GM12875 (cell line): ENCODE measurements at regions not wholly inside any gene's neighbourhood (a gene's known extent, or its start where the extent isn't known, plus 50 kb on each side); places are given as distances from the start of the nearest gene placed in this dataset.

Source experiments
- H3K4me3 ChIP-seq: one replicate; pipeline ENCODE4 v1.5.1; 2011; ENCODE audit warnings: low read depth, low read length, control low read depth
- CTCF ChIP-seq: IDR thresholded peaks from 2 replicates; pipeline ENCODE4 v1.5.1; 2011; ENCODE audit warnings: low read depth, mild to moderate bottlenecking, control low read depth, inconsistent platforms, low read length, moderate library complexity, borderline replicate concordance; ENCODE audit not compliant: insufficient read depth

DNA sequence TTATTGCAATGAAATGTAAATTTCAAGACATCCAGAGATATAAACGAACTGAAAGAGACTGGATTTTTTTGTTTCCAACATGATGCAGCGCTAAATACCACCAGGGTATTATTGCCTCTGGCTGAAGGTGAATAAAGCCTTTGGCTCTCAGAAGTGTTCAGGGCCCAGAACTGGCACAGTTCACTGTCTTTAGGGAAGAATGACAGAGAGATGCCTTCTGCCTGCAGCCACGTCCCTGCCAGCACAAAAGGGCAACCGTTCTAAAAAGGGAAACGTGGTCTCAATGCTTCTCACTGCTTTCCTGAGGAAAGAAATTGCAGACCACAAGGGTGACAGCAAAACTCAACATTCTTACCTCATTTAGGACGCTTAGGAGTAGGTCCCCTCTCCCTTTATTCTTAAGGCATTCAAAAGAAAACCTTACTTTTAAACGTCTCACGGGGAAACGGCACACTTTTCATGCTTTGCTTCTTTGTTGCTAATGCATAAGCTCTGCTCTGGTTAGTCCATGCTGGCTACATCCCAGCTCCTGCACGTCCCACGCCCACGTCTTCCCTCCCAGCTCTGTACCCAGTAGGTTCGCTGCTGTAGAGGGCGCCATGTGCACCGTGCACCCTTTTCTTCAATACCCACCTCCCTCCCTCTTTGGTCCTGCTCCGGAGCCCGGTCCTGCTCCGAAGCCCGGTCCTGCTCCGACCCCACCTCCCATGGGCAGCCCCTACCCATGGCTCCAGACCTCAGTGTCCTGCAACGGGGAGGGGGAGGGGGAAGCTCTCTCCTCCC, 171.0 kb downstream of the HRH4 start:
- no peak overlapping the region for H3K4me3 ChIP-seq

DNA sequence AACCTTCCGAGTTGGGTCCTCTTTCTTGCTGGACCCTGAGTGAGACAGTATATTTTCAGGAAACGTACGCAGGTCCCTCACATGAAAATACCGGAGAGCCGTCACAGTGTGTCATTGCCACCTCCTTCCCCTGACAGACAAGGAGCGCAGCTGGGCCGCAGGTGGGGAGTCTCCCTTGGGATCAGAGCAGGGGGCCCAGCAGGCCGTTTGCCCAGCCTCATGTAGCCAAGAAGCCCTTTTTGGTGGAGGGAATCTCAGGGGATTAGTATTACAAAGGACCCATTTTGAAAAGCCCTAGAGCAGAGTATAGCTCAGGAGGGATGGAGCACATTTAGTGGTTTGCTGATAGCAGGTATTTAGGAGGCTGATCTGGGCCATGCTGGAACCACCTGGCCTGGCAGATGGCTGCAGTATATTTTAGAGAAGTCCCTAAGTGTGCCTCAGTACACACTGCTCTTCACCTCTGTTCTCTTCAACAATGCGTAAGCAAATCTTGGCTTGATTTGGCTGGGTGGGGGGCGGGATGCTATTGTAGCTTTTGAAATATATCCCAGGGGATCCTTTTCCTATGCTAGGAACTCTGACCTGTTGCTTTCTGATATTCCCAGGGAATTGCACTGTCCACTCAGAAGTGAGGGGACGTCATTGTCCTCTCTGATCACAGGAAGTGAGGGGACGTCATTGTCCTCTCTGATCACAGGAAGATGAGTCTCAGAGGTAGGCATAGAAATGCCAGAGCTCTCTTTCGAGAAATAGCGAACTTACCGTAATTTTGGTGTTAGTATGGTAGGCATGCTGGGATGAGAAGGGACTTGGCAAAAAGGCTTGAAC, 171.9 kb downstream of the HRH4 start:
- TF ChIP-seq CTCF, result no peak
- H3K4me3 ChIP-seq, result no peak overlapping the region

More for the DNA sequence above, 171.0 kb downstream of the HRH4 start:
- no peak for TF ChIP-seq CTCF

- H3K4me3 ChIP-seq, result no peak overlapping the region
- TF ChIP-seq CTCF, result no peak
Measured at GRCh38 chr18:24633121-24633520, 172.7 kb downstream of the HRH4 start.

DNA sequence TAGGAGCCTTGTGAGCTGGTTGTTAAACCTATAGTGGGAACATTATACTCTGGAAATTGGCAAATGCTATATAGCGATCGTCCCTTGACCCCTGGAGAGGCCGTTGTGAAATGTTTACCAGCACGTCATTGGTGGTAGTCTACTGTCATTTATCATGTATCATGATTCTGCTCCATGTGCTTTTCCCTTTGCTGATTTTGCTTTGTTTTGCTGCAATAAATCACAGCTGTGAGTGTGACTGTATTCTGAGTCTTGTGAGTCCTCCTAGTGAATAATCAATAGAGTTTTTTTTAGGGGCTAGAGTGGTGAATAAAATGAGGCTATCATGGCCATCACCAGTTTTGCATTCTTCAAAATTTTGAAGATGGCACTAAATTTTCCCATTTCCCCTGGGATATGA, 189.1 kb downstream of the HRH4 start:
- no peak for TF ChIP-seq CTCF
- H3K4me3 ChIP-seq, result no peak overlapping the region

- H3K4me3 ChIP-seq, result no peak overlapping the region
Measured at GRCh38 chr18:24651434-24651833, 191.0 kb downstream of the HRH4 start.

GRCh38 chr18:24656050-24656449, 195.6 kb downstream of the HRH4 start:
- no peak overlapping the region for H3K4me3 ChIP-seq
- TF ChIP-seq CTCF, result no peak

More at GRCh38 chr18:24651434-24651833, 191.0 kb downstream of the HRH4 start:
- no peak for TF ChIP-seq CTCF
